Stomach (tissue), 8 donors: ENCODE measurements at regions not wholly inside any gene's neighbourhood (a gene's known extent, or its start where the extent isn't known, plus 50 kb on each side); places are given as distances from the start of the nearest gene placed in this dataset.

Source experiments
- DNase-seq, 2 donors: peaks; one replicate each; pipeline versions ENCODE4 v3.0.0 to v3.0.0-alpha.2; 2013 to 2019
- H3K27ac ChIP-seq, 5 donors: fragments of 200-600 bp in 4 of 5; sonication (generic) in 4 of 5; one replicate each; pipeline ENCODE4 v1.5.1; 2013 to 2019; ENCODE audit warnings: mild to moderate bottlenecking in 1 of 5, moderate library complexity in 1 of 5
- H3K27me3 ChIP-seq, 3 donors: fragments of 200-600 bp; sonication (generic); one replicate each; pipeline ENCODE4 v1.5.1; 2017 to 2019; ENCODE audit warnings: mixed run types in 1 of 3
- H3K36me3 ChIP-seq, 4 donors: fragments of 200-600 bp; sonication (generic); 1 replicate in 3 of 4; 2 replicates in 1 of 4; pipeline ENCODE4 v1.5.1; 2016 to 2019
- H3K4me1 ChIP-seq, 4 donors: fragments of 200-600 bp; sonication (generic); one replicate each; pipeline ENCODE4 v1.5.1; 2016 to 2019
- H3K4me3 ChIP-seq, 4 donors: fragments of 200-600 bp; sonication (generic) in 3 of 4; one replicate each; pipeline ENCODE4 v1.5.1; 2016 to 2019; ENCODE audit warnings: mild to moderate bottlenecking in 1 of 4
- H3K9me3 ChIP-seq, 4 donors: fragments of 200-600 bp; sonication (generic); one replicate each; pipeline ENCODE4 v1.5.1; 2016 to 2019
- CTCF ChIP-seq, 7 experiments: fragments of 450-650 bp in 4 of 7; fragments of 200-600 bp in 3 of 7; sonication (generic) in 3 of 7; IDR thresholded peaks; one replicate each; pipeline ENCODE4 v1.5.1; 2016 to 2019; ENCODE audit warnings: antibody characterized with exemption in 7 of 7, control low read depth in 2 of 7, mild to moderate bottlenecking in 1 of 7
- EP300 ChIP-seq: sonication (generic); formaldehyde crosslinking; IDR thresholded peaks from one replicate; pipeline ENCODE4 v1.6.1; 2017; ENCODE audit warnings: antibody characterized with exemption
- POLR2A ChIP-seq, 4 donors: fragments of 450-650 bp; IDR thresholded peaks; one replicate each; pipeline ENCODE4 v1.6.1; 2016; ENCODE audit warnings: antibody characterized with exemption in 4 of 4, control low read depth in 2 of 4, mild to moderate bottlenecking in 1 of 4, moderate library complexity in 1 of 4
- POLR2AphosphoS5 ChIP-seq, 3 donors: sonication (generic); formaldehyde crosslinking; IDR thresholded peaks; one replicate each; pipeline ENCODE4 v1.6.1; 2016; ENCODE audit warnings: antibody characterized with exemption in 3 of 3
- WGBS, 5 donors: extraction: QIAGEN DNeasy Blood & Tissue Kit in 3 of 5; methylation state at CpG; one replicate each; pipeline versions ENCODE4 v1.1.5 to v1.1.7; 2013 to 2018; 5-methylcytosine and 5-hydroxymethylcytosine counted together
- intact Hi-C: fragments of 100-400 bp; cut with DNase I; formaldehyde crosslinking; loops from one replicate; pipeline ENCODE4 v1.15.1; 2023; ENCODE audit warnings: low total_unique reads
- donor health status: healthy with polysubstance abuse.
- donor health status: Bipolar disorder and iron deficiency.
- donor health status: healthy.

DNA sequence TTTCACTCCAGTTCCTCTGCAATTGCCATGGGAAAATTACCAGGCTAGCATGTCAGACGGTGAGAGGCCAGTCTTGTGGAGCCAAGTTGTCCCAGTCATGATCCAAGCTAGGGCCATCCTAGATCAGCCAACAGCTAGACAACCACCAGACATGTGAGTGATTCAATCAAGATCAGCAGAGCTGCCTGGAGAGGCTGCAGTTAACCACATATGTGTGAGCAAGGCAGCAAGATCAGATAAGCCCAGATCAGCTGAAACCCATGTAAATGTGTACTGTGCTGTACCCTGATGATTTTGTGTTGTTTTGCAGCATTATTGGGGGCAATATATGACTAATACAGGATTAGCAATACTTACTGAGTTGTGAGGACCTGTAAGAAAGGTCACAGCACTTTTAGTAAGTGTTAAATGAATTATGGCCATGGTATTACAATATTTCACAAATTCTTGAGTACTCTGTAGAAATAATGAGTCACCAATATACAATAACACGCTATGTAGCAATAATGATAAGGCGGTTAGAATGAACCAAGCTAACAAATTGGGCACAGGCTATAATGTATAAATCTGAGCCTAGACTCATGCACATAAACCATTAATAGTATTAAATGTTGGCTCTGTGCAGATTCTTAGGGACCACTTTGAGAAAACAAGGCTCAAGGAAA is 91.4 kb downstream of the SUDS3 start:
- no peaks in the 10 kb centered on the region for H3K4me1 ChIP-seq
- H3K27me3 ChIP-seq: no peaks in the 10 kb centered on the region
- intact Hi-C loops: no loop called here
- H3K27ac ChIP-seq: no peak overlapping the region
- 81 to 91% (median 83%) methylated on average over 3 of the region's 3 CpGs for WGBS, 5 donors
- no peaks in the 10 kb centered on the region for H3K36me3 ChIP-seq
- no peak overlapping the region for H3K4me3 ChIP-seq
- peaks cover 0 to 11% (median 7%) of the 10 kb centered on the region in 4 donors for H3K9me3 ChIP-seq
- DNase-seq: no peak
- TF ChIP-seq POLR2A (IDR thresholded peaks at IDR 0.05) (no peak), CTCF (IDR thresholded peaks at IDR 0.05) (no peak), EP300 (no peak), POLR2AphosphoS5 (IDR thresholded peaks at IDR 0.05) (no peak)

DNA sequence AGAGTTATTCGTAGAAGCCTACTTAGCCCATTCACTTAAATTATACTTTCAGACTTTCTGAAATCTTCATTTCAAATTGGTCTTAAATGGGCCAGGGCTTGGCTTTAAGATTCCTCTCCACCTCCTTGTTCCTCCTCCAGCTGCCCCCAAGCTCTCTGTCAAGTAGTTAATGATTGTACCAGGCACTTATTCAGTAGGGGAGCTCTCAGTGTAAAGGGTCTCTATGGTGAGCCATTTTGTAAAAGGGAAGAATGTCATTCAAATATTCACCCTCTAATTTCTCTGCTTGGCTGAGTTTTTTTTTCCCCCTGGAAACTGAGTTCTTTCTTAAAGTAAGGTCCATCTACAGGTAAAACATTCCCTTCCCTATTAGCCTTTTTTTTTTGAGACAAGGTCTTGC is 96.6 kb downstream of the SUDS3 start:
- Histone ChIP-seq H3K9me3 (peaks cover 0 to 11% (median 7%) of the 10 kb centered on the region in 4 donors), H3K27ac (no peak overlapping the region), H3K27me3 (no peaks in the 10 kb centered on the region), H3K4me1 (no peaks in the 10 kb centered on the region), H3K36me3 (no peaks in the 10 kb centered on the region), H3K4me3 (no peak overlapping the region)
- WGBS, 5 donors: 88 to 100% (median 91%) methylated on average over 1 of the region's 1 CpG
- DNase-seq: no peak
- no peak for TF ChIP-seq EP300
- TF ChIP-seq CTCF (IDR thresholded peaks at IDR 0.05): no peak
- no peak for TF ChIP-seq POLR2A (IDR thresholded peaks at IDR 0.05)
- no peak for TF ChIP-seq POLR2AphosphoS5 (IDR thresholded peaks at IDR 0.05)
- intact Hi-C loops: no loop called here

GRCh38 chr12:118480235-118480634 is 103.9 kb downstream of the SUDS3 start:
- no peak for DNase-seq
- Histone ChIP-seq H3K4me3 (no peak overlapping the region), H3K9me3 (no peaks in the 10 kb centered on the region), H3K27me3 (no peaks in the 10 kb centered on the region), H3K27ac (no peak overlapping the region), H3K36me3 (no peaks in the 10 kb centered on the region), H3K4me1 (no peaks in the 10 kb centered on the region)
- TF ChIP-seq EP300 (no peak), POLR2A (IDR thresholded peaks at IDR 0.05) (no peak), POLR2AphosphoS5 (IDR thresholded peaks at IDR 0.05) (no peak), CTCF (IDR thresholded peaks at IDR 0.05) (no peak)
- intact Hi-C loops: no loop called here
- 36 to 69% (median 56%) methylated on average over 4 of the region's 4 CpGs for WGBS, 5 donors

- peaks cover 0 to 7% (median 0%) of the 10 kb centered on the region in 4 donors for H3K9me3 ChIP-seq
- no peaks in the 10 kb centered on the region for H3K27me3 ChIP-seq
- H3K36me3 ChIP-seq: no peaks in the 10 kb centered on the region
- no peak overlapping the region for H3K27ac ChIP-seq
- H3K4me3 ChIP-seq: no peak overlapping the region
- no peak for DNase-seq
- H3K4me1 ChIP-seq: no peaks in the 10 kb centered on the region
- TF ChIP-seq POLR2AphosphoS5 (IDR thresholded peaks at IDR 0.05) (no peak), CTCF (IDR thresholded peaks at IDR 0.05) (no peak), POLR2A (IDR thresholded peaks at IDR 0.05) (no peak), EP300 (no peak)
- 59 to 78% (median 69%) methylated on average over 2 of the region's 2 CpGs for WGBS, 5 donors
- intact Hi-C loops: no loop called here
Observed at GRCh38 chr12:118488034-118488433, 111.7 kb downstream of the SUDS3 start.
